Effector CD8-positive, alpha-beta T cell (primary cell): ENCODE measurements at regions not wholly inside any gene's neighbourhood (a gene's known extent, or its start where the extent isn't known, plus 50 kb on each side); places are given as distances from the start of the nearest gene placed in this dataset.
"Not testable (repeated sequence)": the region's sequence is repeated elsewhere in the genome, so short reads cannot be mapped to it uniquely, and the experiment has no call there.

ENCODE experiments used
- DNase-seq: peaks from one replicate; lab custom pipeline; 2025; lab: John Stamatoyannopoulos, UW

- no peak for DNase-seq
These were observed 303.5 kb downstream of the TBC1D4 start for GRCh38 chr13:75178436-75178835.

GRCh38 chr13:75175575-75175974 is 306.4 kb downstream of the TBC1D4 start:
- DNase-seq: no peak

- not testable (repeated sequence) for DNase-seq
These were observed 306.9 kb downstream of the TBC1D4 start for GRCh38 chr13:75175097-75175496.

- DNase-seq: no peak
These were observed 307.5 kb downstream of the TBC1D4 start for GRCh38 chr13:75174481-75174880.

GRCh38 chr13:75173457-75174356 is 308.3 kb downstream of the TBC1D4 start:
- no peak for DNase-seq

GRCh38 chr13:75170311-75170710 is 311.7 kb downstream of the TBC1D4 start:
- no peak for DNase-seq

GRCh38 chr13:75165543-75166230 is 316.3 kb downstream of the TBC1D4 start:
- DNase-seq: no peak

- DNase-seq: no peak
These were observed 320.2 kb downstream of the TBC1D4 start for GRCh38 chr13:75161804-75162203.

GRCh38 chr13:75160984-75161383 is 321.0 kb downstream of the TBC1D4 start:
- no peak for DNase-seq

GRCh38 chr13:75154331-75154730 is 327.6 kb downstream of the TBC1D4 start:
- DNase-seq: no peak

GRCh38 chr13:75153834-75154233 is 328.1 kb downstream of the TBC1D4 start:
- no peak for DNase-seq

- no peak for DNase-seq
These were observed 328.6 kb downstream of the TBC1D4 start for GRCh38 chr13:75153386-75153785.

- no peak for DNase-seq
These were observed 330.8 kb downstream of the TBC1D4 start for GRCh38 chr13:75151081-75151643.

GRCh38 chr13:75149776-75150175 is 332.2 kb downstream of the TBC1D4 start:
- DNase-seq: no peak

GRCh38 chr13:75147946-75148345 is 334.0 kb downstream of the TBC1D4 start:
- no peak for DNase-seq

GRCh38 chr13:75146436-75146835 is 335.5 kb downstream of the TBC1D4 start:
- no peak for DNase-seq

GRCh38 chr13:75145927-75146326 is 336.0 kb downstream of the TBC1D4 start:
- no peak for DNase-seq

GRCh38 chr13:75139291-75139690 is 342.7 kb downstream of the TBC1D4 start:
- DNase-seq: no peak

GRCh38 chr13:75137911-75138571 is 343.9 kb downstream of the TBC1D4 start:
- no peak for DNase-seq

- DNase-seq: no peak
These were observed 345.8 kb downstream of the TBC1D4 start for GRCh38 chr13:75136151-75136550.

- no peak for DNase-seq
These were observed 346.6 kb downstream of the TBC1D4 start for GRCh38 chr13:75135325-75135825.
